Neural cell (in vitro differentiated cells): ENCODE measurements at regions not wholly inside any gene's neighbourhood (a gene's known extent, or its start where the extent isn't known, plus 50 kb on each side); places are given as distances from the start of the nearest gene placed in this dataset.

ENCODE experiments used
- H2AFZ ChIP-seq: fragments of 200-600, 300-800 bp; sonication (generic), shearing (Covaris generic); 2 replicates; pipeline ENCODE4 v1.6.0; 2014; ENCODE audit warnings: low read depth, mild to moderate bottlenecking, antibody characterized with exemption, low read length, moderate library complexity
- H3F3A ChIP-seq: fragments of 200-600 bp; shearing (Covaris generic); 2 replicates; pipeline ENCODE4 v1.6.1; 2016; ENCODE audit warnings: mild to moderate bottlenecking, moderate library complexity, mixed read lengths, antibody characterized with exemption, low read length; ENCODE audit not compliant: insufficient read depth, poor library complexity, severe bottlenecking
- H3K27ac ChIP-seq: fragments of 200-600, 300-800 bp; sonication (generic), shearing (Covaris generic); 2 replicates; pipeline ENCODE4 v1.5.1; 2014; ENCODE audit warnings: mild to moderate bottlenecking, low read length, moderate library complexity
- H3K27me3 ChIP-seq: fragments of 300-800, 200-600 bp; sonication (generic), shearing (Covaris generic); 2 replicates; pipeline ENCODE4 v1.6.0; 2014; ENCODE audit warnings: mild to moderate bottlenecking, low read depth, low read length, moderate library complexity; ENCODE audit not compliant: insufficient read depth
- H3K36me3 ChIP-seq: fragments of 300-800, 200-600 bp; sonication (generic), shearing (Covaris generic); 2 replicates; pipeline ENCODE4 v1.5.1; 2014; ENCODE audit warnings: mild to moderate bottlenecking, antibody characterized with exemption, low read length, moderate library complexity; ENCODE audit not compliant: insufficient read depth
- H3K4me2 ChIP-seq: fragments of 300-800, 200-600 bp; sonication (generic), shearing (Covaris generic); 2 replicates; pipeline ENCODE4 v1.6.0; 2014; ENCODE audit warnings: mild to moderate bottlenecking, low read length
- H3K4me3 ChIP-seq: fragments of 300-800, 200-600 bp; sonication (generic), shearing (Covaris generic); 2 replicates; pipeline ENCODE4 v1.5.1; 2014; ENCODE audit warnings: mild to moderate bottlenecking, low read length, moderate library complexity
- H3K79me2 ChIP-seq: fragments of 200-600 bp; shearing (Covaris generic); replicated peaks from 2 replicates; pipeline ENCODE4 v1.6.0; 2014; ENCODE audit warnings: mild to moderate bottlenecking, low read length, moderate library complexity; ENCODE audit not compliant: insufficient read depth
- H3K9ac ChIP-seq: fragments of 300-800, 200-600 bp; sonication (generic), shearing (Covaris generic); 2 replicates; pipeline ENCODE4 v1.6.1; 2016; ENCODE audit warnings: mild to moderate bottlenecking, low read length, mixed read lengths
- H3K9me2 ChIP-seq: fragments of 200-600 bp; shearing (Covaris generic); 2 replicates; pipeline ENCODE4 v1.6.1; 2016; ENCODE audit warnings: mild to moderate bottlenecking, low read length, mixed read lengths; ENCODE audit not compliant: insufficient read depth
- H3K9me3 ChIP-seq: fragments of 200-600, 300-800 bp; sonication (generic), shearing (Covaris generic); 2 replicates; pipeline ENCODE4 v1.6.1; 2016; ENCODE audit warnings: mild to moderate bottlenecking, mixed run types, low read length, moderate library complexity, mixed read lengths
- H4K20me1 ChIP-seq: fragments of 200-600 bp; shearing (Covaris generic); 2 replicates; pipeline ENCODE4 v1.6.1; 2016; ENCODE audit warnings: mild to moderate bottlenecking, mixed run types; ENCODE audit not compliant: insufficient read depth
- EP300 ChIP-seq: fragments of 450-650 bp; conservative IDR thresholded peaks from 2 replicates; pipeline ENCODE4 v1.6.1; 2014; ENCODE audit warnings: antibody characterized with exemption, mild to moderate bottlenecking, moderate library complexity; ENCODE audit not compliant: poor library complexity, severe bottlenecking
- EZH2 ChIP-seq: fragments of 200-600, 300-800 bp; shearing (Covaris generic), sonication (generic); IDR thresholded peaks from 2 replicates; pipeline ENCODE4 v1.6.1; 2014; ENCODE audit warnings: antibody characterized with exemption, low read length, borderline replicate concordance, mild to moderate bottlenecking; ENCODE audit not compliant: insufficient read depth, poor library complexity, severe bottlenecking
- MXI1 ChIP-seq: fragments of 450-650 bp; conservative IDR thresholded peaks from 2 replicates; pipeline ENCODE4 v1.6.1; 2014; ENCODE audit warnings: antibody characterized with exemption, mild to moderate bottlenecking; ENCODE audit not compliant: poor library complexity, severe bottlenecking
- POLR2AphosphoS5 ChIP-seq: IDR thresholded peaks from 2 replicates; pipeline ENCODE4 v1.6.1; 2012
- RAD21 ChIP-seq: fragments of 450-650 bp; conservative IDR thresholded peaks from 2 replicates; pipeline ENCODE4 v1.6.1; 2014; ENCODE audit warnings: antibody characterized with exemption, mild to moderate bottlenecking, moderate library complexity
- SMC3 ChIP-seq: fragments of 450-650 bp; conservative IDR thresholded peaks from 2 replicates; pipeline ENCODE4 v1.6.1; 2014; ENCODE audit warnings: antibody characterized with exemption, mild to moderate bottlenecking, moderate library complexity; ENCODE audit not compliant: poor library complexity
- TAF1 ChIP-seq: IDR thresholded peaks from 2 replicates; pipeline ENCODE4 v1.6.1; 2012; ENCODE audit warnings: low read depth
- TF ChIP-seq, protein P1 (sequence below): IDR thresholded peaks from 2 replicates; pipeline ENCODE4 v1.6.1; 2012; ENCODE audit warnings: borderline replicate concordance
- TF ChIP-seq, protein P2 (sequence below): fragments of 450-650 bp; IDR thresholded peaks from 2 replicates; pipeline ENCODE4 v1.5.1; 2014; ENCODE audit warnings: antibody characterized with exemption, mild to moderate bottlenecking, moderate library complexity; ENCODE audit not compliant: poor library complexity, severe bottlenecking

DNA sequence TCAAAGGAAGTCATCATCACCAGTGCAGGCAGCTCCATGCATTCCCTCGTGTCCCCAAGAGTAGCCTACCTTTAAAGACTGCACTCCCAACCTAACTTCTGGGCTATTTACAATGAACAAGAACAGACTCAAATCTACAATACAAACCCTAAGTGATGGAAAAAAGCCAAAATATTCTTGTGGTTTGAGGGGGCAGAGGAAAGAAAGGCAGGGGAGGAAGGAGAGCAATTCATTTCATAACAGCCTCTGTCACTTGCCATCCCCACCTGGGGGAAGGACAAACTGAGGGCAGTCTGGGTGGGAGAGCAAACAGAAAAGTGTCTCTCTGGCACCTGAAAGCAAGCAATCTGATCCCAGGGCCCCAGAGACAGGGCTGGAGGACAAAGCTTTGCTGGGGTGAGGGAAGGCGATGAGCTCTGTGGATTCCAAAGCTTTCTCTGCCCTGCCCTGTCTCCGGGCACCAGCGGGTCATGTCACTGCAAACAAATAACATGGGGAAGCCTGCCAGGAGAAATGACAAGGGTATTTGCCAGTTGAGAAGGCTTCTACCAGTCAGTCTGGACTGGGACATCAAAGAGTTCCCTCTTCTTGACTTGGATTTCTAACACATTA, 528.0 kb upstream of the TNP1 start:
- TF ChIP-seq POLR2AphosphoS5 (no peak), EP300 (no peak), TAF1 (no peak), SMC3 (no peak), RAD21 (no peak), MXI1 (no peak), EZH2 (no peak)
- TF ChIP-seq, protein P1, sequence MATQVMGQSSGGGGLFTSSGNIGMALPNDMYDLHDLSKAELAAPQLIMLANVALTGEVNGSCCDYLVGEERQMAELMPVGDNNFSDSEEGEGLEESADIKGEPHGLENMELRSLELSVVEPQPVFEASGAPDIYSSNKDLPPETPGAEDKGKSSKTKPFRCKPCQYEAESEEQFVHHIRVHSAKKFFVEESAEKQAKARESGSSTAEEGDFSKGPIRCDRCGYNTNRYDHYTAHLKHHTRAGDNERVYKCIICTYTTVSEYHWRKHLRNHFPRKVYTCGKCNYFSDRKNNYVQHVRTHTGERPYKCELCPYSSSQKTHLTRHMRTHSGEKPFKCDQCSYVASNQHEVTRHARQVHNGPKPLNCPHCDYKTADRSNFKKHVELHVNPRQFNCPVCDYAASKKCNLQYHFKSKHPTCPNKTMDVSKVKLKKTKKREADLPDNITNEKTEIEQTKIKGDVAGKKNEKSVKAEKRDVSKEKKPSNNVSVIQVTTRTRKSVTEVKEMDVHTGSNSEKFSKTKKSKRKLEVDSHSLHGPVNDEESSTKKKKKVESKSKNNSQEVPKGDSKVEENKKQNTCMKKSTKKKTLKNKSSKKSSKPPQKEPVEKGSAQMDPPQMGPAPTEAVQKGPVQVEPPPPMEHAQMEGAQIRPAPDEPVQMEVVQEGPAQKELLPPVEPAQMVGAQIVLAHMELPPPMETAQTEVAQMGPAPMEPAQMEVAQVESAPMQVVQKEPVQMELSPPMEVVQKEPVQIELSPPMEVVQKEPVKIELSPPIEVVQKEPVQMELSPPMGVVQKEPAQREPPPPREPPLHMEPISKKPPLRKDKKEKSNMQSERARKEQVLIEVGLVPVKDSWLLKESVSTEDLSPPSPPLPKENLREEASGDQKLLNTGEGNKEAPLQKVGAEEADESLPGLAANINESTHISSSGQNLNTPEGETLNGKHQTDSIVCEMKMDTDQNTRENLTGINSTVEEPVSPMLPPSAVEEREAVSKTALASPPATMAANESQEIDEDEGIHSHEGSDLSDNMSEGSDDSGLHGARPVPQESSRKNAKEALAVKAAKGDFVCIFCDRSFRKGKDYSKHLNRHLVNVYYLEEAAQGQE = no peak
- TF ChIP-seq, protein P2, sequence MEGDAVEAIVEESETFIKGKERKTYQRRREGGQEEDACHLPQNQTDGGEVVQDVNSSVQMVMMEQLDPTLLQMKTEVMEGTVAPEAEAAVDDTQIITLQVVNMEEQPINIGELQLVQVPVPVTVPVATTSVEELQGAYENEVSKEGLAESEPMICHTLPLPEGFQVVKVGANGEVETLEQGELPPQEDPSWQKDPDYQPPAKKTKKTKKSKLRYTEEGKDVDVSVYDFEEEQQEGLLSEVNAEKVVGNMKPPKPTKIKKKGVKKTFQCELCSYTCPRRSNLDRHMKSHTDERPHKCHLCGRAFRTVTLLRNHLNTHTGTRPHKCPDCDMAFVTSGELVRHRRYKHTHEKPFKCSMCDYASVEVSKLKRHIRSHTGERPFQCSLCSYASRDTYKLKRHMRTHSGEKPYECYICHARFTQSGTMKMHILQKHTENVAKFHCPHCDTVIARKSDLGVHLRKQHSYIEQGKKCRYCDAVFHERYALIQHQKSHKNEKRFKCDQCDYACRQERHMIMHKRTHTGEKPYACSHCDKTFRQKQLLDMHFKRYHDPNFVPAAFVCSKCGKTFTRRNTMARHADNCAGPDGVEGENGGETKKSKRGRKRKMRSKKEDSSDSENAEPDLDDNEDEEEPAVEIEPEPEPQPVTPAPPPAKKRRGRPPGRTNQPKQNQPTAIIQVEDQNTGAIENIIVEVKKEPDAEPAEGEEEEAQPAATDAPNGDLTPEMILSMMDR = no peak
- H3K4me3 ChIP-seq = no peak overlapping the region
- H3K79me2 ChIP-seq = no peaks in the 10 kb centered on the region
- no peaks in the 10 kb centered on the region for H3F3A ChIP-seq
- no peaks in the 10 kb centered on the region for H4K20me1 ChIP-seq
- H3K27me3 ChIP-seq = no peaks in the 10 kb centered on the region
- no peak overlapping the region for H3K9ac ChIP-seq
- H3K4me2 ChIP-seq = no peak overlapping the region
- H3K9me3 ChIP-seq = no peaks in the 10 kb centered on the region
- no peaks in the 10 kb centered on the region for H3K9me2 ChIP-seq
- no peak overlapping the region for H2AFZ ChIP-seq
- no peaks in the 10 kb centered on the region for H3K36me3 ChIP-seq
- no peak overlapping the region for H3K27ac ChIP-seq

DNA sequence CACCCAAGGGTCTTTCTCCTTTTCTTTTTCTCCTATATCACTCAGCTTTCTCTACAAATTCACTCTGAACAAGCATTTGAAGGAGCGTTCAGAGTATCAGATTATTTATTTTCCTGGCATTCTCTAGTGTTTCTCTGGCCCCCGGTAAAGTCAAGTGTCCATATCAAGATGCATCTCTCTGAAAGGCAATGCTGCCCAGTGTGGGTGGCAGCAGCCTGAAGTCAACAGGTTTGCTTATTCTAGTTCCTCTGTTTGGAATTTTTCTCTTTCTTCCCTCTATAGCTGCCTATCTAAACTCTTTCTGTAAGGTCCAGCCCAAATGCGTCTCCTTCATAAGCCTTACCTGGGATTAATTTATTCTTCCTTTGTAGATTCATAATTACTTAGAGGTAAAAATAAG, 526.2 kb upstream of the TNP1 start:
- Histone ChIP-seq H3K9ac (no peak overlapping the region), H3K9me3 (no peaks in the 10 kb centered on the region), H3K27me3 (no peaks in the 10 kb centered on the region), H3K4me2 (no peak overlapping the region), H3F3A (no peaks in the 10 kb centered on the region), H3K4me3 (no peak overlapping the region), H3K79me2 (no peaks in the 10 kb centered on the region), H3K36me3 (no peaks in the 10 kb centered on the region), H2AFZ (no peak overlapping the region), H3K27ac (no peak overlapping the region), H3K9me2 (no peaks in the 10 kb centered on the region), H4K20me1 (no peaks in the 10 kb centered on the region)
- no peak for TF ChIP-seq EZH2
- TF ChIP-seq, protein P1 = no peak
- no peak for TF ChIP-seq EP300
- no peak for TF ChIP-seq TAF1
- TF ChIP-seq RAD21 = no peak
- no peak for TF ChIP-seq SMC3
- TF ChIP-seq MXI1 = no peak
